Duodenal mucosa (tissue), 2 donors: ENCODE measurements at regions not wholly inside any gene's neighbourhood (a gene's known extent, or its start where the extent isn't known, plus 50 kb on each side); places are given as distances from the start of the nearest gene placed in this dataset.

Source experiments
- H3K27ac ChIP-seq: one replicate; pipeline ENCODE4 v1.7.0; 2013; ENCODE audit warnings: low read depth, low read length
- H3K27me3 ChIP-seq, 2 donors: one replicate each; pipeline ENCODE4 v1.7.0; 2013; ENCODE audit warnings: low read length in 2 of 2, control low read depth in 1 of 2; ENCODE audit not compliant: insufficient read depth in 2 of 2, control insufficient read depth in 1 of 2
- H3K36me3 ChIP-seq, 2 donors: one replicate each; pipeline ENCODE4 v1.7.0; 2013; ENCODE audit warnings: low read length in 2 of 2, control low read depth in 1 of 2; ENCODE audit not compliant: insufficient read depth in 2 of 2, control insufficient read depth in 1 of 2
- H3K4me1 ChIP-seq, 2 donors: one replicate each; pipeline ENCODE4 v1.7.0; 2013; ENCODE audit warnings: low read length in 2 of 2, control low read depth in 1 of 2; ENCODE audit not compliant: insufficient read depth in 2 of 2, control insufficient read depth in 1 of 2
- H3K4me3 ChIP-seq, 2 donors: one replicate each; pipeline ENCODE4 v1.7.0; 2013; ENCODE audit warnings: low read length in 2 of 2, low read depth in 1 of 2
- H3K9ac ChIP-seq, 2 donors: one replicate each; pipeline ENCODE4 v1.7.0; 2013; ENCODE audit warnings: low read length in 2 of 2, low read depth in 1 of 2
- H3K9me3 ChIP-seq, 2 donors: one replicate each; pipeline ENCODE4 v1.7.0; 2013; ENCODE audit warnings: low read length in 2 of 2, control low read depth in 1 of 2; ENCODE audit not compliant: control insufficient read depth in 1 of 2

- Histone ChIP-seq H3K27ac (no peak overlapping the region), H3K4me1 (no peaks in the 10 kb centered on the region), H3K9ac (no peak overlapping the region), H3K9me3 (no peaks in the 10 kb centered on the region), H3K4me3 (no peak overlapping the region), H3K27me3 (no peaks in the 10 kb centered on the region), H3K36me3 (no peaks in the 10 kb centered on the region)
These were observed 52.0 kb upstream of the OSBPL8 start for GRCh38 chr12:76611533-76611932.

DNA sequence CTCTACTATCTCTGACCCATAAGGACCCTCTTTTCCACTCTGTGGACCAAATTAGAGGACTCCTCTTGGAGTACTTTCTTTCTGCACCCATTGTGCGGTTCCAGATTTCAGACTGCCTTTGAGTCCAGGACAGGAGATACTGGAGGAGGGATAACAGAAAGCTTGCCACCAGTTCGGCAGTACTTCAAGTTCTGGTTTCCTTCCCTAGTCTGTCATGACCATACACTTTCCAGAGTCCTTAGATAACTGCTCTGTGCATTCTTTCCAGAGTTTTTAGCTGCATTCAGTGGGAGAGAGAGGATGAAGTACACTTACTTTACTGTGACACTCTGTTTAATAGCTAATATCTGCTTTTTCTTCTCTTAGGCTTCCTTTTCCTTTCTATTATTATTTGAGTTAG lies 54.8 kb upstream of the OSBPL8 start:
- Histone ChIP-seq H3K27ac (no peak overlapping the region), H3K36me3 (no peaks in the 10 kb centered on the region), H3K4me3 (no peak overlapping the region), H3K9ac (no peak overlapping the region), H3K9me3 (no peaks in the 10 kb centered on the region), H3K4me1 (no peaks in the 10 kb centered on the region), H3K27me3 (no peaks in the 10 kb centered on the region)

DNA sequence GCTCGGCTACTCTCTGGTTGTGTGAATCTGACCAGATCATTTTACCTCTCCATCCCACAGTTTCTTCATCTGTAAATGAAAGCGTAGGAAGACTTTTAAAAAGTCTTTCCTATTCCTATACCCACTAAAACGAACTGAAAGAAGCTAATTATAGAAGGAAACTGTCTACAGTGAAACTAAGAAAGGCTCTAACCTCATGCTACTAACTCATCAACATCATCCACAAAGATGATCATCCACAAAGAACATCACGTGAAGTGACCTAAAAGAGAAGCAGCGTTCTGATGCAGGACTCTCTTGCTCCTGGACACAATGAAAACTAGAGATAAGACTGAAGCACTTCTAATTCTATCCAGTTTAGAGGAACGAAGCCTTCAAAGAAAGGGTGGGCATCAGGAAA lies 58.5 kb upstream of the OSBPL8 start:
- H3K36me3 ChIP-seq, result no peaks in the 10 kb centered on the region
- no peaks in the 10 kb centered on the region for H3K9me3 ChIP-seq
- H3K27me3 ChIP-seq, result no peaks in the 10 kb centered on the region
- no peak overlapping the region for H3K27ac ChIP-seq
- no peak overlapping the region for H3K4me3 ChIP-seq
- H3K4me1 ChIP-seq, result peaks cover 0 to 7% of the 10 kb centered on the region in 2 donors
- no peak overlapping the region for H3K9ac ChIP-seq

- Histone ChIP-seq H3K9ac (no peak overlapping the region), H3K4me1 (peaks cover 13 to 16% of the 10 kb centered on the region in 2 donors), H3K4me3 (no peak overlapping the region), H3K9me3 (no peaks in the 10 kb centered on the region), H3K36me3 (no peaks in the 10 kb centered on the region), H3K27me3 (no peaks in the 10 kb centered on the region), H3K27ac (no peak overlapping the region)
These were observed 62.0 kb upstream of the OSBPL8 start for GRCh38 chr12:76621582-76622024.

DNA sequence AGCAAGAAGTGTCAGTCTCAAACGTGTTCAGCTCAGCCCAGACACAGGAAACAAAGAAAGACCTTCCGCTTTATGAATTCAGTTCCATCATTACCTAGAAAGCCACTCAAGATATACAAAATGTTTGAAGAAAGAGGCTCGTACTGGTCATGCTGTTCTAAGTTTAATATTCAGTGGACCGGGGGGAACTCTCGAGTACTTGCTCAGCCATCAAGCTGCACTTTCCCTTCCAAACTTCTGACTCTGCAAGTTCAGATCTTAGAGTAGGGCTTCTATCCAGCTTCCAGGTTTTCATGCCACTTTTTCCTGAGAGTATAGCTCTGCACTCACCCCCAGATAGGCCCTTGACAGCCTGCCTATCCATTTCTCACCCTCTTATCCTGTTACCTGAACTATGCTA lies 62.8 kb upstream of the OSBPL8 start:
- Histone ChIP-seq H3K27me3 (no peaks in the 10 kb centered on the region), H3K36me3 (no peaks in the 10 kb centered on the region), H3K9me3 (no peaks in the 10 kb centered on the region), H3K4me1 (peaks cover 13 to 16% of the 10 kb centered on the region in 2 donors), H3K9ac (no peak overlapping the region), H3K4me3 (no peak overlapping the region), H3K27ac (no peak overlapping the region)

- Histone ChIP-seq H3K27me3 (no peaks in the 10 kb centered on the region), H3K9me3 (no peaks in the 10 kb centered on the region), H3K4me1 (peaks cover 13 to 16% of the 10 kb centered on the region in 2 donors), H3K9ac (no peak overlapping the region), H3K36me3 (no peaks in the 10 kb centered on the region), H3K4me3 (no peak overlapping the region), H3K27ac (no peak overlapping the region)
These were observed 63.3 kb upstream of the OSBPL8 start for GRCh38 chr12:76622915-76623314.

- H3K36me3 ChIP-seq, result no peaks in the 10 kb centered on the region
- H3K27me3 ChIP-seq, result no peaks in the 10 kb centered on the region
- no peak overlapping the region for H3K9ac ChIP-seq
- peaks cover 13 to 16% of the 10 kb centered on the region in 2 donors for H3K4me1 ChIP-seq
- H3K27ac ChIP-seq, result no peak overlapping the region
- no peaks in the 10 kb centered on the region for H3K9me3 ChIP-seq
- H3K4me3 ChIP-seq, result no peak overlapping the region
These were observed 64.4 kb upstream of the OSBPL8 start for GRCh38 chr12:76623931-76624330.

DNA sequence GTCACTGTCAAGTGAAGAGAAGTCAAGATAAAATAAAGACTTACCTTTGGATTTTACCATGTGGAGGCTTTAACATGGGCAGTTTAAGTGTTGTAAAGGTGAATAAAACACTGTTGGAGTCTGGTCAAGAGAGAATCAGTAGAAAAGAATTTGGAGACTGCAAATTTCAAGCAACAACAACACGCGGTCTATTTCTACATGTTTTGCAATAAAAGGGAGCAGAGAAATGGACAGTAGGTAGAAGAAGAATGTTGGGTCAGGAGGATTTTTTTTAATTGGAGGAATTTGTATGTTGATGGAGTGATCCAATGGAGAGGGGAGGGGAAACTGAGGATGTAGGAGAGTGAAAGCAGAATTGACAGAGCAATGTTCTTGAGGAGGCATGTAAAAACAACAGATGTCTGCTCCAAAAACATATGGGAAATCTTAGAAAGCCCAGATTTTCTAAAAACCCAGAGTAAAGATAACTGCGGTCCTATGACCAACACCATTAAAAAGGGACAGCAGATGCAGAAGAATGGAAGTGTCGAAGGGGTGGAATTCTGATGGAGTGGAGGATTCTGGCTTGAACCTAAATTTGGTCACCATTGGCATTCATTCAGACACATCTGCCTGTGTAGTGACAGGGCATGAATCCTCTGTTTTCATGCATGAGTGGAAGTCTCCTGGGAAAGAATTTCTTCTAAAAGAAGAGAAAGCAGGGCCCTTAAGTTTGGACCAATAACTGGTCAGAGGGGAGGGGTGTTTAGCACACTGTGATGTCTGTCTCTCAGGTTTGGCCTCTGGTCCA lies 68.0 kb upstream of the OSBPL8 start:
- H3K27ac ChIP-seq, result no peak overlapping the region

DNA sequence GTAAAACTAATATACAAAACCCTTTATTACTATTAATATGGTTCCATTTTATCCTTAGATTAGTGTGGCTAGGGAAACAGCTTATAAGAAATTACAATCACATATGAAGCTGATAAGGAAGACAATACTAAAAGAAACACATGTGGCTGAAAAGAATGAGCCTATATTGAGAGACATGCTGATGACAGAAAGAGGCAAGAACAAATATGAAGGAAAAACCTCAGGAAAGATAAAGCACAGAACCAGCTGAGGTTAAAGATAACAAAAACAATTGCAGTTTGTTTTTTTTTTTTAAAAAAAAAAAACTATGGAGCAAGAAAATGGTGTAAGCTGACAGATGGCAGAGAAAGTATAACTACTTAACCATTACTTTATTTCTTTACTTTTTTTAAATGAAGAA lies 69.2 kb upstream of the OSBPL8 start:
- Histone ChIP-seq H3K36me3 (no peaks in the 10 kb centered on the region), H3K9ac (no peak overlapping the region), H3K27me3 (no peaks in the 10 kb centered on the region), H3K4me3 (no peak overlapping the region), H3K9me3 (no peaks in the 10 kb centered on the region), H3K27ac (no peak overlapping the region), H3K4me1 (peaks cover 2 to 9% of the 10 kb centered on the region in 2 donors)

More for the DNA sequence above, 68.0 kb upstream of the OSBPL8 start:
- H3K9ac ChIP-seq, result no peak overlapping the region
- H3K27me3 ChIP-seq, result no peaks in the 10 kb centered on the region
- H3K36me3 ChIP-seq, result no peaks in the 10 kb centered on the region
- H3K4me1 ChIP-seq, result peaks cover 9 to 13% of the 10 kb centered on the region in 2 donors
- no peaks in the 10 kb centered on the region for H3K9me3 ChIP-seq
- H3K4me3 ChIP-seq, result no peak overlapping the region

- no peak overlapping the region for H3K27ac ChIP-seq
- no peak overlapping the region for H3K9ac ChIP-seq
- no peaks in the 10 kb centered on the region for H3K9me3 ChIP-seq
- no peaks in the 10 kb centered on the region for H3K27me3 ChIP-seq
- no peaks in the 10 kb centered on the region for H3K4me1 ChIP-seq
- H3K36me3 ChIP-seq, result no peaks in the 10 kb centered on the region
- no peak overlapping the region for H3K4me3 ChIP-seq
These were observed 72.2 kb upstream of the OSBPL8 start for GRCh38 chr12:76631741-76632140.
